Subcutaneous abdominal adipose tissue (tissue), 5 donors: ENCODE measurements at regions not wholly inside any gene's neighbourhood (a gene's known extent, or its start where the extent isn't known, plus 50 kb on each side); places are given as distances from the start of the nearest gene placed in this dataset.

ENCODE experiments used
- H3K27ac ChIP-seq: one replicate; pipeline ENCODE4 v1.7.0; 2013; ENCODE audit warnings: low read depth, mild to moderate bottlenecking, inconsistent platforms, low read length, moderate library complexity
- H3K27me3 ChIP-seq, 5 donors: one replicate each; pipeline ENCODE4 v1.7.0; 2013; ENCODE audit warnings: low read length in 5 of 5, inconsistent platforms in 1 of 5; ENCODE audit not compliant: control insufficient read depth in 5 of 5, insufficient read depth in 4 of 5
- H3K36me3 ChIP-seq, 5 donors: one replicate each; pipeline ENCODE4 v1.7.0; 2013; ENCODE audit warnings: low read length in 5 of 5; ENCODE audit not compliant: control insufficient read depth in 5 of 5, insufficient read depth in 5 of 5
- H3K4me1 ChIP-seq, 5 donors: one replicate each; pipeline ENCODE4 v1.7.0; 2013; ENCODE audit warnings: low read length in 5 of 5, mild to moderate bottlenecking in 3 of 5, moderate library complexity in 1 of 5; ENCODE audit not compliant: control insufficient read depth in 5 of 5, insufficient read depth in 5 of 5
- H3K4me3 ChIP-seq, 5 donors: one replicate each; pipeline ENCODE4 v1.7.0; 2013; ENCODE audit warnings: low read length in 5 of 5, low read depth in 1 of 5
- H3K9ac ChIP-seq, 5 donors: one replicate each; pipeline ENCODE4 v1.7.0; 2013; ENCODE audit warnings: low read length in 5 of 5, mild to moderate bottlenecking in 4 of 5, moderate library complexity in 3 of 5
- H3K9me3 ChIP-seq, 5 donors: one replicate each; pipeline ENCODE4 v1.7.0; 2013; ENCODE audit warnings: low read length in 5 of 5; ENCODE audit not compliant: control insufficient read depth in 5 of 5
- donor health status: healthy.
- donor health status: healthy.
- donor health status: healthy.
- donor health status: healthy.
- donor health status: healthy.

DNA sequence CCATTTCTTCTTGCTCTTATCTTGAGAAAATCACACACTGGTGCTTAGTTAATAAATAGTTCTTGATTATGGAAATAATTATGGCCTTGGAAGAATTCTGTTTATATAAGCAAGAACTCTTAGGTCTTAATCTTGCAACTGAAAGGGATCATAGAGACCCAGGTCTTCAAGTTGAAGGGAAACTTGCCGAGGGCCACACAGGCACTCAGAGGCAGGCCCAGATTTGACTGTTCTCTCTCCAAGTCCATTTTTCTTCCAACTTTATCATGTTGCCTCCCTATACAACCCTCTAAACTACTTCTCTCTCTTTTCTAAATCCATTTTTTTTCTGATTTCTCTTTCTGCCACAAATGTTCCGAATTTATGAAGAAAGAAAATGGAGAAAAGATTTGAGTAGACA is 94.5 kb upstream of the RMDN2 start:
- Histone ChIP-seq H3K4me1 (peaks cover 5 to 20% (median 9%) of the 10 kb centered on the region in 5 donors), H3K9ac (no peak overlapping the region), H3K4me3 (no peak overlapping the region), H3K9me3 (no peaks in the 10 kb centered on the region), H3K36me3 (no peaks in the 10 kb centered on the region), H3K27me3 (no peaks in the 10 kb centered on the region), H3K27ac (no peak overlapping the region)

DNA sequence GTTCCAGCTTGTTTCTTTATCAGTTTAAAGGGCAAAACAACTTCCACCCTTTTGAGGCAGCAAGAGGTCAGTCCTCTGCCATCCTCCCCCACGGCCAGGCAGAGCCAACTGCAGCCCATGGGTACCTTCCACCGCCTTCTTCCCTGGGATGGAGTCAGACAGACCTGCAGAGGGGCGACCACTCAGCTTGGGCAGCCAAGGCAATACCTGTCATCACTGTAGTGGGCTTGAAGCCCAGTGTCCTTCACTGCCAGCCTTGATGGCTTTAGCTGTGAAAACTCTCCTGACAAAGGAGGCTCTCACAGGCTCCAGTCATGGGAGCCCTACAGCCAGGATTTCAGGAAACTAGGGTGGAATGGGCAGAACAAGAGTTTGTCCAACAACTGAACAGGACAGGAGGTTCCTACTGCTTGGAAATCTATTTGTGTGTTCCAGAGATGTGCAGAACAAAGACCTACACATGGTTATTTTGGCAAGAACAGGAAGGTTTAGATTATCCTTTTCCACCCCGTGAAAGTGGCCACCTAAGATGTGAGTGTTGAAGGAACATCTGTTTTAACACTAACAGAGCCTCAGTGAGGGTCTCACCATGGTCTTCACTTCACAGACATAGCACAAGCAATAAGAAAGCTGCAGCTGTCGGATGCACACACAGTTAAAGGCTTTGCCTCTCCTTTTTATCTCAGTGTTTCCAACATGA is 93.9 kb upstream of the RMDN2 start:
- H3K27ac ChIP-seq = no peak overlapping the region
- no peaks in the 10 kb centered on the region for H3K9me3 ChIP-seq
- H3K36me3 ChIP-seq = no peaks in the 10 kb centered on the region
- H3K4me1 ChIP-seq = peaks cover 5 to 20% (median 9%) of the 10 kb centered on the region in 5 donors
- no peak overlapping the region for H3K4me3 ChIP-seq
- H3K9ac ChIP-seq = no peak overlapping the region
- no peaks in the 10 kb centered on the region for H3K27me3 ChIP-seq

DNA sequence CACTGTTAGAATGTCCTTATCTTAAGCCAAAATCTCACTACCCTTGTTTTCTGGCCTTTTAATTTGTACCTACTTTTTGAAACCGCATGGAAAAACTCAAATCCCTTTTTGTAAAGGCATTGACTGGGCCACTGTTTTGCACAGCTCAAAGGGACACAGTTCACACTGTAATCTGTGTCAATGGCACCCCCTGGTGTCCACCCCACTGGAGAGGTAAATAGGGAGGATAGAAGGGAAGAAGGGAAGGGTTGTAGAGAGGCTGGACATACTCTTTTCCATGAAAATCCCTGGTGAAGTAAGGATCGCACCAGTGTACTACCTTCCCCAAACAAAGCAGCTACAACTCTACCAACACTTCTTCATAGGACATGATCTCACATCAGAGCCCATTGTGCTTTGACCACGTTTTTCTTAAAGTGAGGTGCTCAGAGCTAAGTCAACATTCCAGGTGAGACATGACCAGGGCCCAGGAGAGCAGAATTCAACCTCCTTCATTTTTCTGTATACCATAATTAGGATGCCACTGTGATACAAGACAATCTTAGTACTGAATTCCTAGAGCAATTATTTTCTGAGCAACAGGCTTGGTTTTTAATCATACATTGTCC is 92.4 kb upstream of the RMDN2 start:
- Histone ChIP-seq H3K4me1 (peaks cover 5 to 21% (median 9%) of the 10 kb centered on the region in 5 donors), H3K27ac (no peak overlapping the region), H3K9ac (no peak overlapping the region), H3K27me3 (no peaks in the 10 kb centered on the region), H3K36me3 (no peaks in the 10 kb centered on the region), H3K4me3 (no peak overlapping the region), H3K9me3 (no peaks in the 10 kb centered on the region)

DNA sequence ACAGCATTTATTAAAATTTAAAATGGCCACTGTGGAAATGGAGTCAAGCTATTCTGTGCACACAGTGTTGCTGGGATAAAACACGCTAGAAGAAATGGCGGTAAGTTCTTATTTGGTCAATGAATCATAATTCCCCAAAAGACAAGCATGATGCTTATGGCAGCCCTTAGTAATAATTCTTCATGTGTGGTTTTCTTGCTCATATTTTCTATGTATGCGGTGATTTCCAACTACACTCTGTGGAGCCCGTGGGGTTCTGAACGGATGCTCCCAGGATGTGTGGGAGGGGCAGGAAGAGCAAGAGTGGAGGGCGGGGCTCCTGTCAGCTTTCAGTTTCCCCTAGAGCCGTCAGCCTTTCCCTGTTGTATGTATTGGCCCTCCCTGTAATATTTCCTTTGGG is 91.7 kb upstream of the RMDN2 start:
- no peaks in the 10 kb centered on the region for H3K36me3 ChIP-seq
- no peaks in the 10 kb centered on the region for H3K9me3 ChIP-seq
- H3K9ac ChIP-seq = no peak overlapping the region
- H3K4me1 ChIP-seq = peaks cover 0 to 19% (median 5%) of the 10 kb centered on the region in 5 donors
- no peaks in the 10 kb centered on the region for H3K27me3 ChIP-seq
- no peak overlapping the region for H3K4me3 ChIP-seq
- H3K27ac ChIP-seq = no peak overlapping the region

DNA sequence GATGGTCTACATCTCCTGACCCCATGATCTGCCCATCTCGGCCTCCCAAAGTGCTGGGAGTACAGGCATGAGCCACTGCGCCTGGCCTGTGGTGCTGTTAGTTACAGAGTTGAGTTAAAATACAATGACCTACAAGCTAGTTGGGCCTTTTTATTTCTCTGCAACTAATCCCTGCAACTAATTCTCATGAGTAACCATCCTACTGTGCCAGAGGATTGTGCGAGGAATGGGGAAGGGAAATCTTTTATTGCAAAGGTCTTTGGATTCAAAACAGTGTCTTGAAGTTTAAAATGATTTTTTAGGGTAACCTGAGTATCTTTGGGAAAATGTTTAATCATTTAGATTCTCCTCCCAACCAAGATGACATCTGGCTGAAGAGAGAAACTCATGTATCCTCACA is 88.8 kb upstream of the RMDN2 start:
- H3K4me3 ChIP-seq = no peak overlapping the region
- peaks cover 0 to 7% (median 0%) of the 10 kb centered on the region in 5 donors for H3K4me1 ChIP-seq
- no peaks in the 10 kb centered on the region for H3K9me3 ChIP-seq
- H3K36me3 ChIP-seq = no peaks in the 10 kb centered on the region
- no peak overlapping the region for H3K9ac ChIP-seq
- peaks cover 0 to 2% (median 0%) of the 10 kb centered on the region in 5 donors for H3K27me3 ChIP-seq
- no peak overlapping the region for H3K27ac ChIP-seq

DNA sequence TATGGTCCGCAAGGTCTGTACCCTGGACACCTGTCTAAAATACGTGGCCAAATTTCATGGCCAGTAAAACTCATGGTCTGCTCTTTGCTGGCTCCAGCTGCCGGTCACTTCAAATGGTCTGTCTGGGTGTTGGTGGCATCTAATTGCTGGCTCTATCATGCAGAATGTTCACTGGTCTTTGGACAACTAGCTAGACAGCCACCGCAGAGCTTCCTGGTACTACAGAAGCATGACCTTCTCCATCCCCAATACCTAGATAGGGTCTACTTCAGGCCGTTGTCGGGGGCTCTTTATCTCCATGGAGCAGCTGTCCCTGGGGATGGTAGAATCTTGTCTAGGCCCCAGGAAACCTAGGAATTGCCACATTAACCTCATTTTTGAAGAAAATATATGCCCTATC is 88.4 kb upstream of the RMDN2 start:
- Histone ChIP-seq H3K4me1 (peaks cover 0 to 7% (median 0%) of the 10 kb centered on the region in 5 donors), H3K9me3 (no peaks in the 10 kb centered on the region), H3K27ac (no peak overlapping the region), H3K36me3 (no peaks in the 10 kb centered on the region), H3K27me3 (peaks cover 0 to 2% (median 0%) of the 10 kb centered on the region in 5 donors), H3K9ac (no peak overlapping the region), H3K4me3 (no peak overlapping the region)

DNA sequence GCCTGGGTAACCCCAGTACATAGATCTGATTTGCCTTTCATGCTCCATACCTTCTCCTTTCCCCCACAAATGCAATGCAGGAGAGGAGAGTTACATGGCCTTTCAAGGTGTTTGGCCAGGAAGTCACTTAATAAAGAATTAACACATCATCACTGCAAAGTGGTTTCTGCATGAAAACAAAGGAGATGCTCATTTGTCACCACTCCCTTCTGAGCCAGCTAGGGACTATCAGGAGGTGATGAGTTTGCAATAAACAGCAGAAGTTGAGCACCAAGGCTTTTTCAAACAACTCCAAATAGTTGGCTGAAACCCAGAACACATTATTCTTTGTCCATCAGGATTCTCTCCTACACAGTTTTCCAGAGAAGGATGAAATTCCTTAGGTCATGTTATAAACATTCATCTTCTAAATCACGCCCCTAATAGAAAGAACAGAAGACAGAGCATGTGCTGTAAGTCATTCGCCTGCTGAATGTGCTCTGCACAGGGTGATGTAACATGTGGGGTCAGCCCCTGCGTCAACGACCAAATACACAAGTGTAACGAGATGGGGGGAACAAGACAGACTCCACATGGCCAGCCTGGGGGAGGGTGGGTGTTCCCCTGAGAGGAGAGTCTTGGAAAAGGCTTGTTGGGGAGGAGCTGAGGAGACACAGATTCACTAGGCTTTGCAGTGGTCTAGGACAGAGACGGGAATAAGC is 87.3 kb upstream of the RMDN2 start:
- Histone ChIP-seq H3K9me3 (no peaks in the 10 kb centered on the region), H3K4me3 (no peak overlapping the region), H3K27ac (no peak overlapping the region), H3K9ac (no peak overlapping the region), H3K4me1 (peaks cover 0 to 7% (median 0%) of the 10 kb centered on the region in 5 donors), H3K27me3 (peaks cover 0 to 2% (median 0%) of the 10 kb centered on the region in 5 donors), H3K36me3 (no peaks in the 10 kb centered on the region)

DNA sequence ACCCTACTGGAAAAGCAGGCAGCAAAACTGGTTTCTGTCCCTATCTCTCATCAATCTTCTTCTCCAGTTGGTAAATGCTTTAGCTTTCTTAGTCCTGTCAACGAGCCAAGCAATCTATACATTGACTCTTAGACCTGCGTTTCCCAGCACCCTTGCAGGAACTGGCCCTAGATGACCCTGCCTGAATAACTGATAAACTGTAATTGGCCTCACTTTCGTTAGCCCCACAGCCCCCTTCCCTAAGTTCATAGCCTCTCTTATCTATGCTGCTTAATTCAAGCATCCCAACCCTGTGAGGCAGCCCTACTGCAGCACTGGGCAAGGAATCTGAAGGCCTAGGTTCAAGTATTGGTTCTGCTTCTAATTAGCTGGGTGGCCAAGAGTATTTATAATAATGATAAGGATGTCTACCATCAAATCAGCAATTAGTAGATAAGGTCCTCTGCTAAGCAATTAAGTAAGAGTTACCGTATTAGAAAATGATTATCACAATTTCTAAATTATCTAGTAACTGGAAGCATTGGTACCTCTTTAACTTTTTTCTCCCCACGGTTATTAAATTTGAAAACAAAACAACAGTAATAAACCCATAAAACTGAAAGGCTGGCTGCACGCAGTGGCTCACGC is 86.4 kb upstream of the RMDN2 start:
- Histone ChIP-seq H3K4me1 (peaks cover 0 to 7% (median 0%) of the 10 kb centered on the region in 5 donors), H3K36me3 (no peaks in the 10 kb centered on the region), H3K9ac (no peak overlapping the region), H3K4me3 (no peak overlapping the region), H3K27ac (no peak overlapping the region), H3K9me3 (no peaks in the 10 kb centered on the region), H3K27me3 (peaks cover 0 to 2% (median 0%) of the 10 kb centered on the region in 5 donors)

DNA sequence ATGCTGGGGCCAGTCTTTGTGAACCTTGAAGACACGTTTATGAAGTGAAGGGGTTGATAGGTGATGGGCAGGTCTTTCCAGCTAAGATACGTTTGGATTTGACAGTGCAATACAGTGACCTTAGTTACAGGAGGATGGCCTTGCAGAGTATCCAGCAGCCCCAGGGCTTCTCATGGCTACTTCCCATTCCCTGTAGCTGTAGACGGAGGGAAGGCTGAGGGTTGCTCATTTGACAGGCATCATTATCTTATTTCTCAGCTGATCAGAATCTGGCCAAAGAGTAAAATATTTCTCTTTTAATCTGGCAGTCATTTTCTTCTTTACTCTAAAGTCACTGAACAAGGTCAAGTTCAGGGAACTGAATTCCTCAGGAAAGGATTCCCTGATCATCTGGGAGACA is 85.1 kb upstream of the RMDN2 start:
- peaks cover 0 to 2% (median 0%) of the 10 kb centered on the region in 5 donors for H3K9me3 ChIP-seq
- no peak overlapping the region for H3K9ac ChIP-seq
- H3K27ac ChIP-seq = no peak overlapping the region
- no peak overlapping the region for H3K4me3 ChIP-seq
- peaks cover 0 to 2% (median 0%) of the 10 kb centered on the region in 5 donors for H3K27me3 ChIP-seq
- H3K4me1 ChIP-seq = peaks cover 0 to 7% (median 0%) of the 10 kb centered on the region in 5 donors
- H3K36me3 ChIP-seq = no peaks in the 10 kb centered on the region
